A673 (cell line): ENCODE measurements at regions not wholly inside any gene's neighbourhood (a gene's known extent, or its start where the extent isn't known, plus 50 kb on each side); places are given as distances from the start of the nearest gene placed in this dataset.

Source experiments
- EZH2 ChIP-seq: fragments of 200-600 bp; sonication (generic); IDR thresholded peaks from 2 replicates; pipeline ENCODE4 v1.6.1; 2017; ENCODE audit warnings: borderline replicate concordance, low read depth, mild to moderate bottlenecking, mixed read lengths, antibody characterized with exemption, low read length; ENCODE audit not compliant: poor library complexity, severe bottlenecking
- TF ChIP-seq, protein P1 (sequence below): fragments of 300-800, 200-600 bp; sonication (generic); conservative IDR thresholded peaks from 2 replicates; pipeline ENCODE4 v1.5.1; 2017; ENCODE audit warnings: low read depth, mild to moderate bottlenecking, antibody characterized with exemption, low read length, moderate library complexity, mixed read lengths

DNA sequence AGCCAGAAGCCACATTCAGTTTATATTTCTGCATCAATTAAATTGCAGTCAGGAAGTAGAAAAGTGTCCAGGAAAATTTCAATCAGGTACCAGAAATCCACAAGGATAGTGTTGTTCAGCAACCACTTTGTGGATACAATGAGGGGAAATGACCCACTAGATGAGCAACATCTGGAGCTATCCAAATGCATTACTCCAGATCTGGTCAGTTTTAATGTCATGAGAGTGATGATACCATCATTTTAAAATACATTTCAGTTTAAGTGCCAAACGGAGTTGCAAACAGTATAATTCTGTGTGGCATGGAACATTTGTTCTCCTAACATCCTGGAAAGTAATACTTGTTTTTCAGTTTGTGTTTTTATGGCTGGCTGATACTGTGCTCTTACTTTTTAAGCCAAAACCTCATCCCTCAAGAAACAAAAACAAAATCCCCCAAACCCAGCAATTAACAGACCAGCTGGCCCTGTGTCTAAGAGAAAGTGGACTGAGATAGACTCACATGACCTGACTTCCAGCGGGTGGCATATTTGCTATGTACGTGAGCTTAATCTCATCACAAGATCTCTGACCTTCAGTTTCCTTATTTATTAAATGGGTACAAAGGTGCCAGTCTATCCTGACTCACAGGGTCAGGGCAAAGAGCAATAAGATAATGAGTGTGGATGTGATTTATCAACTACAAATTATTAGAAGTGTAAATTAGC is 58.8 kb upstream of the CNKSR3 start:
- TF ChIP-seq, protein P1, sequence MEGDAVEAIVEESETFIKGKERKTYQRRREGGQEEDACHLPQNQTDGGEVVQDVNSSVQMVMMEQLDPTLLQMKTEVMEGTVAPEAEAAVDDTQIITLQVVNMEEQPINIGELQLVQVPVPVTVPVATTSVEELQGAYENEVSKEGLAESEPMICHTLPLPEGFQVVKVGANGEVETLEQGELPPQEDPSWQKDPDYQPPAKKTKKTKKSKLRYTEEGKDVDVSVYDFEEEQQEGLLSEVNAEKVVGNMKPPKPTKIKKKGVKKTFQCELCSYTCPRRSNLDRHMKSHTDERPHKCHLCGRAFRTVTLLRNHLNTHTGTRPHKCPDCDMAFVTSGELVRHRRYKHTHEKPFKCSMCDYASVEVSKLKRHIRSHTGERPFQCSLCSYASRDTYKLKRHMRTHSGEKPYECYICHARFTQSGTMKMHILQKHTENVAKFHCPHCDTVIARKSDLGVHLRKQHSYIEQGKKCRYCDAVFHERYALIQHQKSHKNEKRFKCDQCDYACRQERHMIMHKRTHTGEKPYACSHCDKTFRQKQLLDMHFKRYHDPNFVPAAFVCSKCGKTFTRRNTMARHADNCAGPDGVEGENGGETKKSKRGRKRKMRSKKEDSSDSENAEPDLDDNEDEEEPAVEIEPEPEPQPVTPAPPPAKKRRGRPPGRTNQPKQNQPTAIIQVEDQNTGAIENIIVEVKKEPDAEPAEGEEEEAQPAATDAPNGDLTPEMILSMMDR = no peak
- no peak for TF ChIP-seq EZH2
